K562 (cell line): ENCODE measurements at regions not wholly inside any gene's neighbourhood (a gene's known extent, or its start where the extent isn't known, plus 50 kb on each side); places are given as distances from the start of the nearest gene placed in this dataset.

Source experiments
- ATAC-seq: fragments of 200-7000 bp; cut with Tn5 transposase; 3 replicates; pipeline ENCODE4 v1.9.1; 2020; ENCODE audit warnings: moderate library complexity
- BruUV-seq: library from RNA; stranded (reverse); fragments of 400-500 nt; replicated peaks from 2 replicates; lab custom pipeline; 2021; lab: Mats Ljungman, UMichigan
- CTCF ChIA-PET: fragments of 300-600 bp; formaldehyde crosslinking; extraction: SDS; loops from one replicate; lab custom pipeline; 2021; ENCODE audit warnings: low intra/inter-chr PET ratio; lab: Yijun Ruan, JAX
- POLR2A ChIA-PET: fragments of 300-600, 350-650 bp; sonication (Branson Sonifier 250); formaldehyde crosslinking; extraction: SDS; loops from one replicate; lab custom pipeline; 2021; ENCODE audit warnings: antibody characterized with exemption, inconsistent platforms; lab: Yijun Ruan, JAX
- DNase-seq, 4 experiments: peaks; one replicate each; pipeline versions ENCODE4 v3.0.0 to v3.0.0-alpha.2; 2011 to 2018; ENCODE audit warnings: low spot score in 3 of 4, mixed read lengths in 3 of 4; ENCODE audit errors: extremely low read depth in 1 of 4
- FAIRE-seq: peaks from 2 replicates; lab custom pipeline; 2011; peaks lifted over from hg19 to GRCh38; lab: Jason Lieb, UNC
- H2AFZ ChIP-seq: 2 replicates; pipeline ENCODE4 v1.6.0; 2011; ENCODE audit warnings: low read depth, low read length, control low read depth, inconsistent platforms
- H3K27ac ChIP-seq: fragments of 200-600 bp; 3 replicates; pipeline ENCODE4 v1.8.0; 2011; ENCODE audit warnings: low read depth, mild to moderate bottlenecking, control low read depth, inconsistent platforms, low read length, moderate library complexity, mixed read lengths; ENCODE audit errors: extremely low read depth
- H3K27me3 ChIP-seq, 2 experiments: fragments of 300-600 bp in 1 of 2; 2 replicates in 1 of 2; 3 replicates in 1 of 2; pipeline versions ENCODE4 v1.6.0 to v1.8.0; 2011; ENCODE audit warnings: inconsistent platforms in 2 of 2, low read length in 2 of 2, mild to moderate bottlenecking in 1 of 2, mixed read lengths in 1 of 2, moderate library complexity in 1 of 2; ENCODE audit not compliant: control insufficient read depth in 2 of 2, insufficient read depth in 2 of 2
- H3K36me3 ChIP-seq: fragments of 300-600 bp; 3 replicates; pipeline ENCODE4 v1.8.0; 2011; ENCODE audit warnings: mild to moderate bottlenecking, low read length, inconsistent platforms; ENCODE audit not compliant: control insufficient read depth, insufficient read depth
- H3K4me1 ChIP-seq, 2 experiments: fragments of 200-600 bp in 1 of 2; replicated peaks in 1 of 2; 2 replicates in 1 of 2; 3 replicates in 1 of 2; pipeline versions ENCODE4 v1.5.1 to v1.8.0; 2011; ENCODE audit warnings: inconsistent platforms in 2 of 2, low read length in 2 of 2, mild to moderate bottlenecking in 1 of 2, mixed read lengths in 1 of 2, moderate library complexity in 1 of 2; ENCODE audit not compliant: control insufficient read depth in 2 of 2, insufficient read depth in 2 of 2
- H3K4me2 ChIP-seq: 2 replicates; pipeline ENCODE4 v1.6.1; 2011; ENCODE audit warnings: low read length, control low read depth, inconsistent platforms, mixed read lengths; ENCODE audit not compliant: insufficient read depth
- H3K4me3 ChIP-seq: fragments of 200-600 bp; sonication (generic), shearing (Covaris generic); 2 replicates; pipeline ENCODE4 v1.5.1; 2016; ENCODE audit warnings: control low read depth, inconsistent platforms
- H3K79me2 ChIP-seq: fragments of 200-600 bp; 3 replicates; pipeline ENCODE4 v1.8.0; 2011; ENCODE audit warnings: low read length, inconsistent platforms; ENCODE audit not compliant: control insufficient read depth, insufficient read depth
- H3K9ac ChIP-seq, 2 experiments: 2 replicates each; pipeline versions ENCODE4 v1.6.0 to v1.6.1; 2011; ENCODE audit warnings: low read depth in 2 of 2, low read length in 2 of 2, control low read depth in 1 of 2, inconsistent platforms in 1 of 2, mild to moderate bottlenecking in 1 of 2, mixed read lengths in 1 of 2; ENCODE audit not compliant: insufficient read depth in 1 of 2
- H3K9me1 ChIP-seq: one replicate; pipeline ENCODE4 v1.6.0; 2011; ENCODE audit warnings: inconsistent platforms, mild to moderate bottlenecking, low read length, moderate library complexity; ENCODE audit not compliant: control insufficient read depth, insufficient read depth
- H3K9me3 ChIP-seq: replicated peaks from 2 replicates; pipeline ENCODE4 v1.5.1; 2011; ENCODE audit warnings: low read depth, low read length, inconsistent platforms; ENCODE audit not compliant: control insufficient read depth, insufficient read depth
- H4K20me1 ChIP-seq: replicated peaks from 2 replicates; pipeline ENCODE4 v1.6.1; 2011; ENCODE audit warnings: low read length, inconsistent platforms, mixed read lengths; ENCODE audit not compliant: control insufficient read depth, insufficient read depth
- BRCA1 ChIP-seq, 2 experiments: fragments of 450-650 bp in 1 of 2; sonication (generic) in 1 of 2; formaldehyde crosslinking in 1 of 2; IDR thresholded peaks; 2 replicates each; pipeline versions ENCODE4 v1.5.0 to v1.6.1; 2017 to 2020; ENCODE audit warnings: mild to moderate bottlenecking in 1 of 2, missing genetic modification reagents in 1 of 2
- C11orf30 ChIP-seq: fragments of 450-650 bp; IDR thresholded peaks from 2 replicates; pipeline ENCODE4 v1.6.1; 2016; ENCODE audit warnings: low read depth, mild to moderate bottlenecking
- ETV6 ChIP-seq, 3 experiments: fragments of 150-350 bp in 1 of 3; sonication (generic) in 1 of 3; formaldehyde crosslinking in 1 of 3; IDR thresholded peaks; 2 replicates each; pipeline versions ENCODE4 v1.6.1 to v1.8.0; 2014 to 2022; ENCODE audit warnings: borderline replicate concordance in 2 of 3, low read depth in 2 of 3, antibody characterized with exemption in 1 of 3, low read length in 1 of 3, mild to moderate bottlenecking in 1 of 3, missing genetic modification reagents in 1 of 3
- HCFC1 ChIP-seq: IDR thresholded peaks from 2 replicates; pipeline ENCODE4 v1.6.1; 2012; ENCODE audit warnings: low read depth, low read length, improper control_type of control experiment
- NEUROD1 ChIP-seq: fragments of 150-350 bp; IDR thresholded peaks from 2 replicates; pipeline ENCODE4 v1.6.1; 2014; ENCODE audit warnings: borderline replicate concordance, low read length, low read depth; ENCODE audit not compliant: partially characterized antibody
- POLR2G ChIP-seq: fragments of 200-400 bp; formaldehyde crosslinking; IDR thresholded peaks from 2 replicates; pipeline ENCODE4 v1.6.1; 2017; ENCODE audit warnings: low read depth, mild to moderate bottlenecking, antibody characterized with exemption, low read length, moderate library complexity
- PTBP1 ChIP-seq: fragments of 200-400 bp; formaldehyde crosslinking; IDR thresholded peaks from 2 replicates; pipeline ENCODE4 v1.6.1; 2017; ENCODE audit warnings: low read depth, low read length
- RBM15 ChIP-seq: fragments of 200-400 bp; formaldehyde crosslinking; IDR thresholded peaks from 2 replicates; pipeline ENCODE4 v1.6.1; 2018; ENCODE audit warnings: mild to moderate bottlenecking, low read length, moderate library complexity; ENCODE audit not compliant: insufficient read depth
- SMAD1 ChIP-seq: fragments of 150-350 bp; IDR thresholded peaks from 2 replicates; pipeline ENCODE4 v1.6.1; 2014; ENCODE audit warnings: low read length, low read depth; ENCODE audit not compliant: partially characterized antibody
- TARDBP ChIP-seq: fragments of 450-650 bp; IDR thresholded peaks from 2 replicates; pipeline ENCODE4 v1.6.1; 2016
- ZKSCAN3 ChIP-seq: fragments of 250-450 bp; sonication (Bioruptor Pico); IDR thresholded peaks from 2 replicates; pipeline ENCODE4 v1.4.0; 2020
- WGBS: fragments of 100-300 bp; shearing (Covaris generic); methylation state at CpG from one replicate; pipeline ENCODE4 v1.1.6; 2016; ENCODE audit warnings: low coverage, mixed read lengths; ENCODE audit not compliant: insufficient coverage; ENCODE audit errors: missing lambda C conversion rate; 5-methylcytosine and 5-hydroxymethylcytosine counted together
- in situ Hi-C: fragments of 300-500 bp; cut with MboI; formaldehyde crosslinking; loops from 4 replicates; pipeline ENCODE4 v1.15.0; 2018; ENCODE audit warnings: inconsistent platforms, mixed read lengths
- intact Hi-C: fragments of 100-400 bp; cut with micrococcal nuclease; formaldehyde crosslinking; loops from 2 replicates; pipeline ENCODE4 v1.14.2; 2022
- TF ChIP-seq, protein P1 (sequence below): fragments of 450-650 bp; IDR thresholded peaks from 2 replicates; pipeline ENCODE4 v1.6.1; 2017; ENCODE audit warnings: antibody characterized with exemption
- TF ChIP-seq, protein P2 (sequence below): sonication (generic); formaldehyde crosslinking; IDR thresholded peaks from 2 replicates; pipeline ENCODE4 v1.8.0; 2022; ENCODE audit warnings: mild to moderate bottlenecking, low read depth, missing genetic modification reagents
- TF ChIP-seq, protein P3 (sequence below), 2 experiments: fragments of 450-650 bp in 1 of 2; IDR thresholded peaks; 2 replicates each; pipeline ENCODE4 v1.6.1; 2011 to 2017; ENCODE audit warnings: low read depth in 2 of 2, antibody characterized with exemption in 1 of 2, borderline replicate concordance in 1 of 2, low read length in 1 of 2, mild to moderate bottlenecking in 1 of 2, mixed read lengths in 1 of 2; ENCODE audit not compliant: control insufficient read depth in 1 of 2

DNA sequence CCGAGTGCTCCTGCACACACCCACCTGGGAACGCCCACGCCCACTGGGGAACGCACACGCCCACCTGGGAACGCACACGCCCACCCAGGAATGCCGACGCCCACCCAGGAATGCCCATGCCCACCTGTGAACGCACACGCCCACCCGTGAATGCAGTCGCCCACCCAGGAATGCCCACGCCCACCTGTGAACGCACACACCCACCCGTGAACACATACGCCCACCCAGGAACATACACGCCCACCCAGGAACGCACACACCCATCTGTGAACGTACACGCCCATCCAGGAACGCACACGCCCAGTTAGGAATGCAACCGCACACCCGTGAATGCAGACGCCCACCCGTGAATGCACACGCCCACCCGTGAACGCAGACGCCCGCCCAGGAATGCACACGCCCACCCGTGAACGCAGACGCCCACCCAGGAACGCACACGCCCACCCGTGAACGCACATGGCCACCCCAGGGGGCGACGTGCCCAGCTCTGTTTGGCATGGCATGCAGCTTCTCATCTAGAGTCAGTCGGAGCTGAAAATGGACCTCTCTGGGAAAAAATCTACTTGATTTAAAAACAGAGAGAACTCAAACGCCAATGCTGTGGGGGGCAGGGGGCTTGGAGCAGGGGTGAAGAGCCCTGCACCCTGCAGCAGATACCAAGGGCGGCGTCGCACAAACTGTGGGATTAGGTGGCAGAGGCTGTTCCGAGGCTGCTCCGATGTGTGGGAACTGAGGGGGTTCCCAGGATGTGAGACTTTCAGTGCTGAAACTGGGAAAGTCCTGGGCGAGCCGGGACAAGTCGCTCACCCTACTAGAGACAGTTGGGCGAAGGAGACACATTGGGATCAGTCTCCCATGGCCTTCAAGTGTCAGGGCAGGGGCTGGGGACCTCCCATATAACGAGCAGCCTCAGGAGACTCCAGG is 83.3 kb downstream of the MYEOV start:
- H3K27me3 ChIP-seq, result no peaks in the 10 kb centered on the region
- no peak overlapping the region for H3K27ac ChIP-seq
- no peak overlapping the region for H3K4me3 ChIP-seq
- intact Hi-C loops, result no loop called here
- ATAC-seq, result no peak
- in situ Hi-C loops, result no loop called here
- peak overlapping the region in 1 of 2 experiments; percentile 74; a peak in 2 of 4 replicates for H3K9ac ChIP-seq
- H3K36me3 ChIP-seq, result 0 out of 3 replicates have a peak, but pooled peaks cover 2% of the 10 kb centered on the region
- H3K4me1 ChIP-seq, result peaks cover 15 to 71% of the 10 kb centered on the region in 2 experiments; a peak in 4 of 5 replicates
- no peaks in the 10 kb centered on the region for H4K20me1 ChIP-seq
- H3K4me2 ChIP-seq, result no peak overlapping the region
- BruUV-seq, result no TSS peak
- 43% methylated on average over 44 of the region's 54 CpGs for WGBS
- no peaks in the 10 kb centered on the region for H3K9me1 ChIP-seq
- DNase-seq, result peak in 2 of 4 experiments; percentile 56 to 61
- POLR2A ChIA-PET, result no interaction called here
- FAIRE-seq, result no peak
- CTCF ChIA-PET, result interaction anchor here (0.6 kb wide), 1 partner anchor 89 kb away, joined by 4 read pairs; no protein-coding TSS in a partner anchor
- H2AFZ ChIP-seq, result no peak overlapping the region
- peaks cover 10% of the 10 kb centered on the region; the same call in 2 of the 3 replicates for H3K79me2 ChIP-seq
- H3K9me3 ChIP-seq, result no peaks in the 10 kb centered on the region
- TF ChIP-seq SMAD1, result no peak
- TF ChIP-seq BRCA1 (IDR thresholded peaks at IDR 0.05), result no peak
- TF ChIP-seq BRCA1 (CRISPR knock-in tag; IDR thresholded peaks at IDR 0.05), result no peak
- no peak for TF ChIP-seq HCFC1
- TF ChIP-seq, protein P1, sequence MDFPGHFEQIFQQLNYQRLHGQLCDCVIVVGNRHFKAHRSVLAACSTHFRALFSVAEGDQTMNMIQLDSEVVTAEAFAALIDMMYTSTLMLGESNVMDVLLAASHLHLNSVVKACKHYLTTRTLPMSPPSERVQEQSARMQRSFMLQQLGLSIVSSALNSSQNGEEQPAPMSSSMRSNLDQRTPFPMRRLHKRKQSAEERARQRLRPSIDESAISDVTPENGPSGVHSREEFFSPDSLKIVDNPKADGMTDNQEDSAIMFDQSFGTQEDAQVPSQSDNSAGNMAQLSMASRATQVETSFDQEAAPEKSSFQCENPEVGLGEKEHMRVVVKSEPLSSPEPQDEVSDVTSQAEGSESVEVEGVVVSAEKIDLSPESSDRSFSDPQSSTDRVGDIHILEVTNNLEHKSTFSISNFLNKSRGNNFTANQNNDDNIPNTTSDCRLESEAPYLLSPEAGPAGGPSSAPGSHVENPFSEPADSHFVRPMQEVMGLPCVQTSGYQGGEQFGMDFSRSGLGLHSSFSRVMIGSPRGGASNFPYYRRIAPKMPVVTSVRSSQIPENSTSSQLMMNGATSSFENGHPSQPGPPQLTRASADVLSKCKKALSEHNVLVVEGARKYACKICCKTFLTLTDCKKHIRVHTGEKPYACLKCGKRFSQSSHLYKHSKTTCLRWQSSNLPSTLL, result no peak
- no peak for TF ChIP-seq ETV6 (IDR thresholded peaks at IDR 0.05; ENCODE audit: borderline replicate concordance in 1 of 2, low read depth in 2 of 2, low read length in 1 of 2)
- no peak for TF ChIP-seq ETV6 (CRISPR knock-in tag; IDR thresholded peaks at IDR 0.05; ENCODE audit: borderline replicate concordance)
- no peak for TF ChIP-seq NEUROD1
- no peak for TF ChIP-seq RBM15
- TF ChIP-seq, protein P2, sequence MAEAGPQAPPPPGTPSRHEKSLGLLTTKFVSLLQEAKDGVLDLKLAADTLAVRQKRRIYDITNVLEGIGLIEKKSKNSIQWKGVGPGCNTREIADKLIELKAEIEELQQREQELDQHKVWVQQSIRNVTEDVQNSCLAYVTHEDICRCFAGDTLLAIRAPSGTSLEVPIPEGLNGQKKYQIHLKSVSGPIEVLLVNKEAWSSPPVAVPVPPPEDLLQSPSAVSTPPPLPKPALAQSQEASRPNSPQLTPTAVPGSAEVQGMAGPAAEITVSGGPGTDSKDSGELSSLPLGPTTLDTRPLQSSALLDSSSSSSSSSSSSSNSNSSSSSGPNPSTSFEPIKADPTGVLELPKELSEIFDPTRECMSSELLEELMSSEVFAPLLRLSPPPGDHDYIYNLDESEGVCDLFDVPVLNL (CRISPR knock-in tag), result no peak
- TF ChIP-seq TARDBP, result no peak
- no peak for TF ChIP-seq PTBP1
- no peak for TF ChIP-seq ZKSCAN3 (CRISPR knock-in tag)
- TF ChIP-seq POLR2G, result peak; percentile 52
- TF ChIP-seq C11orf30, result no peak
- TF ChIP-seq, protein P3, sequence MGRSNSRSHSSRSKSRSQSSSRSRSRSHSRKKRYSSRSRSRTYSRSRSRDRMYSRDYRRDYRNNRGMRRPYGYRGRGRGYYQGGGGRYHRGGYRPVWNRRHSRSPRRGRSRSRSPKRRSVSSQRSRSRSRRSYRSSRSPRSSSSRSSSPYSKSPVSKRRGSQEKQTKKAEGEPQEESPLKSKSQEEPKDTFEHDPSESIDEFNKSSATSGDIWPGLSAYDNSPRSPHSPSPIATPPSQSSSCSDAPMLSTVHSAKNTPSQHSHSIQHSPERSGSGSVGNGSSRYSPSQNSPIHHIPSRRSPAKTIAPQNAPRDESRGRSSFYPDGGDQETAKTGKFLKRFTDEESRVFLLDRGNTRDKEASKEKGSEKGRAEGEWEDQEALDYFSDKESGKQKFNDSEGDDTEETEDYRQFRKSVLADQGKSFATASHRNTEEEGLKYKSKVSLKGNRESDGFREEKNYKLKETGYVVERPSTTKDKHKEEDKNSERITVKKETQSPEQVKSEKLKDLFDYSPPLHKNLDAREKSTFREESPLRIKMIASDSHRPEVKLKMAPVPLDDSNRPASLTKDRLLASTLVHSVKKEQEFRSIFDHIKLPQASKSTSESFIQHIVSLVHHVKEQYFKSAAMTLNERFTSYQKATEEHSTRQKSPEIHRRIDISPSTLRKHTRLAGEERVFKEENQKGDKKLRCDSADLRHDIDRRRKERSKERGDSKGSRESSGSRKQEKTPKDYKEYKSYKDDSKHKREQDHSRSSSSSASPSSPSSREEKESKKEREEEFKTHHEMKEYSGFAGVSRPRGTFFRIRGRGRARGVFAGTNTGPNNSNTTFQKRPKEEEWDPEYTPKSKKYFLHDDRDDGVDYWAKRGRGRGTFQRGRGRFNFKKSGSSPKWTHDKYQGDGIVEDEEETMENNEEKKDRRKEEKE (IDR thresholded peaks at IDR 0.05; ENCODE audit: borderline replicate concordance in 1 of 2, control insufficient read depth in 1 of 2, low read depth in 2 of 2, low read length in 1 of 2), result no peak
